Neural crest cell (in vitro differentiated cells): ENCODE measurements at regions not wholly inside any gene's neighbourhood (a gene's known extent, or its start where the extent isn't known, plus 50 kb on each side); places are given as distances from the start of the nearest gene placed in this dataset.

Source experiments
- DNase-seq: peaks from one replicate; pipeline ENCODE4 v3.0.0; 2021; ENCODE audit warnings: low read depth, mixed read lengths, low spot score
- H3K27ac Mint-ChIP-seq: one replicate; pipeline ENCODE4 v1.8.0; 2021; ENCODE audit warnings: mild to moderate bottlenecking, mixed read lengths; ENCODE audit not compliant: unreplicated experiment
- H3K27me3 Mint-ChIP-seq: 2 replicates; pipeline ENCODE4 v1.8.0; 2021; ENCODE audit warnings: low read depth, mild to moderate bottlenecking, mixed read lengths
- H3K36me3 Mint-ChIP-seq: 2 replicates; pipeline ENCODE4 v1.8.0; 2021; ENCODE audit warnings: low read depth, mild to moderate bottlenecking, mixed read lengths
- H3K4me1 Mint-ChIP-seq: 2 replicates; pipeline ENCODE4 v1.8.0; 2021; ENCODE audit warnings: mixed read lengths
- H3K4me3 Mint-ChIP-seq: one replicate; pipeline ENCODE4 v1.8.0; 2021; ENCODE audit warnings: mild to moderate bottlenecking, mixed read lengths
- H3K9me3 Mint-ChIP-seq: 2 replicates; pipeline ENCODE4 v1.8.0; 2021; ENCODE audit warnings: mixed read lengths
- CTCF ChIP-seq: fragments of 200-600 bp; sonication (generic); conservative IDR thresholded peaks from 2 replicates; pipeline ENCODE4 v1.5.0; 2021; ENCODE audit warnings: antibody characterized with exemption, mild to moderate bottlenecking

GRCh38 chr2:52697690-52698089 lies 1069.9 kb upstream of the CHAC2 start:
- no peak for DNase-seq
- H3K4me3 Mint-ChIP-seq = no peak overlapping the region
- H3K36me3 Mint-ChIP-seq = no peaks in the 10 kb centered on the region
- peaks cover 2% of the 10 kb centered on the region for H3K9me3 Mint-ChIP-seq
- no peak overlapping the region for H3K27ac Mint-ChIP-seq
- TF ChIP-seq CTCF = no peak
- no peaks in the 10 kb centered on the region for H3K27me3 Mint-ChIP-seq
- no peaks in the 10 kb centered on the region for H3K4me1 Mint-ChIP-seq

- TF ChIP-seq CTCF = no peak
- no peak for DNase-seq
- Mint-ChIP-seq H3K9me3 (peaks cover 2% of the 10 kb centered on the region), H3K27me3 (no peaks in the 10 kb centered on the region), H3K36me3 (no peaks in the 10 kb centered on the region), H3K27ac (no peak overlapping the region), H3K4me3 (no peak overlapping the region), H3K4me1 (no peaks in the 10 kb centered on the region)
Measured at GRCh38 chr2:52695731-52696130, 1071.9 kb upstream of the CHAC2 start.

GRCh38 chr2:52686935-52687334 lies 1080.7 kb upstream of the CHAC2 start:
- H3K9me3 Mint-ChIP-seq = peaks cover 13% of the 10 kb centered on the region
- no peak for DNase-seq
- TF ChIP-seq CTCF = no peak
- no peak overlapping the region for H3K4me3 Mint-ChIP-seq
- peaks cover 3% of the 10 kb centered on the region for H3K36me3 Mint-ChIP-seq
- H3K27ac Mint-ChIP-seq = no peak overlapping the region
- H3K4me1 Mint-ChIP-seq = no peaks in the 10 kb centered on the region
- no peaks in the 10 kb centered on the region for H3K27me3 Mint-ChIP-seq

- no peaks in the 10 kb centered on the region for H3K9me3 Mint-ChIP-seq
- no peaks in the 10 kb centered on the region for H3K27me3 Mint-ChIP-seq
- no peak for DNase-seq
- H3K27ac Mint-ChIP-seq = no peak overlapping the region
- no peaks in the 10 kb centered on the region for H3K4me1 Mint-ChIP-seq
- H3K36me3 Mint-ChIP-seq = no peaks in the 10 kb centered on the region
- no peak for TF ChIP-seq CTCF
- H3K4me3 Mint-ChIP-seq = no peak overlapping the region
Measured at GRCh38 chr2:52676056-52676455, 1091.5 kb upstream of the CHAC2 start.

GRCh38 chr2:52668724-52669123 lies 1098.9 kb upstream of the CHAC2 start:
- Mint-ChIP-seq H3K9me3 (peaks cover 5% of the 10 kb centered on the region), H3K27ac (no peak overlapping the region), H3K36me3 (no peaks in the 10 kb centered on the region), H3K4me3 (no peak overlapping the region), H3K4me1 (no peaks in the 10 kb centered on the region), H3K27me3 (no peaks in the 10 kb centered on the region)
- no peak for TF ChIP-seq CTCF
- no peak for DNase-seq

- no peak for DNase-seq
- Mint-ChIP-seq H3K4me3 (no peak overlapping the region), H3K36me3 (no peaks in the 10 kb centered on the region), H3K4me1 (no peaks in the 10 kb centered on the region), H3K9me3 (peaks cover 3% of the 10 kb centered on the region), H3K27me3 (no peaks in the 10 kb centered on the region), H3K27ac (no peak overlapping the region)
- no peak for TF ChIP-seq CTCF
Measured at GRCh38 chr2:52659546-52659945, 1108.1 kb upstream of the CHAC2 start.
